GM23338 (cell line): ENCODE measurements at regions not wholly inside any gene's neighbourhood (a gene's known extent, or its start where the extent isn't known, plus 50 kb on each side); places are given as distances from the start of the nearest gene placed in this dataset.

Experiments used
- ATAC-seq: fragments of 200-7000 bp; cut with Tn5 transposase; 3 replicates; pipeline ENCODE4 v1.9.1; 2020
- DNase-seq: peaks from one replicate; pipeline ENCODE4 v3.0.0-alpha.2; 2015; ENCODE audit warnings: low spot score
- H2AFZ ChIP-seq: fragments of 200-600 bp; sonication (generic); 2 replicates; pipeline ENCODE4 v1.8.0; 2016; ENCODE audit warnings: antibody characterized with exemption, mild to moderate bottlenecking, moderate library complexity
- H3F3A ChIP-seq: fragments of 200-600 bp; sonication (generic); replicated peaks from 2 replicates; pipeline ENCODE4 v1.8.0; 2017; ENCODE audit warnings: antibody characterized with exemption, mixed run types, low read depth
- H3K27ac ChIP-seq: fragments of 200-600 bp; sonication (generic); 2 replicates; pipeline ENCODE4 v1.6.1; 2016; ENCODE audit warnings: low read depth
- H3K27me3 ChIP-seq: fragments of 200-600 bp; sonication (generic); 2 replicates; pipeline ENCODE4 v1.8.0; 2016; ENCODE audit warnings: mild to moderate bottlenecking, mixed run types, moderate library complexity; ENCODE audit not compliant: insufficient read depth
- H3K36me3 ChIP-seq: fragments of 200-600 bp; sonication (generic); 2 replicates; pipeline ENCODE4 v1.8.0; 2016; ENCODE audit warnings: mild to moderate bottlenecking; ENCODE audit not compliant: insufficient read depth
- H3K4me1 ChIP-seq: fragments of 200-600 bp; sonication (generic); 2 replicates; pipeline ENCODE4 v1.8.0; 2016; ENCODE audit warnings: mild to moderate bottlenecking, moderate library complexity; ENCODE audit not compliant: insufficient read depth
- H3K4me2 ChIP-seq: fragments of 200-600 bp; sonication (generic); 2 replicates; pipeline ENCODE4 v1.7.1; 2017; ENCODE audit warnings: mixed run types
- H3K4me3 ChIP-seq: fragments of 200-600 bp; sonication (generic); 2 replicates; pipeline ENCODE4 v1.6.1; 2016; ENCODE audit warnings: mixed run types
- H3K79me2 ChIP-seq: fragments of 200-600 bp; sonication (generic); replicated peaks from 2 replicates; pipeline ENCODE4 v1.8.0; 2017; ENCODE audit warnings: mild to moderate bottlenecking; ENCODE audit not compliant: insufficient read depth
- H3K9me2 ChIP-seq: fragments of 200-600 bp; sonication (generic); 2 replicates; pipeline ENCODE4 v1.8.0; 2017; ENCODE audit not compliant: insufficient read depth
- H4K20me1 ChIP-seq: fragments of 200-600 bp; sonication (generic); replicated peaks from 2 replicates; pipeline ENCODE4 v1.8.0; 2017; ENCODE audit warnings: mild to moderate bottlenecking; ENCODE audit not compliant: insufficient read depth
- H3K27ac Mint-ChIP-seq: 2 replicates; pipeline ENCODE4 v1.8.0; 2020; ENCODE audit warnings: inconsistent platforms, mild to moderate bottlenecking, moderate library complexity, mixed read lengths
- H3K27me3 Mint-ChIP-seq: 3 replicates; pipeline ENCODE4 v1.8.0; 2022; ENCODE audit warnings: low read depth, mild to moderate bottlenecking, moderate library complexity, mixed read lengths, inconsistent platforms; ENCODE audit not compliant: insufficient read depth, poor library complexity
- H3K36me3 Mint-ChIP-seq: 3 replicates; pipeline ENCODE4 v1.8.0; 2021; ENCODE audit warnings: low read depth, mild to moderate bottlenecking, inconsistent platforms, moderate library complexity, mixed read lengths
- H3K4me1 Mint-ChIP-seq: 3 replicates; pipeline ENCODE4 v1.8.0; 2020; ENCODE audit warnings: mild to moderate bottlenecking, inconsistent platforms, mixed read lengths
- H3K4me3 Mint-ChIP-seq: 3 replicates; pipeline ENCODE4 v1.8.0; 2021; ENCODE audit warnings: moderate library complexity, mild to moderate bottlenecking, inconsistent platforms, mixed read lengths
- H3K9me3 Mint-ChIP-seq: 3 replicates; pipeline ENCODE4 v1.8.0; 2020; ENCODE audit warnings: moderate library complexity, mild to moderate bottlenecking, inconsistent platforms, mixed read lengths
- EZH2phosphoT487 ChIP-seq: fragments of 200-600 bp; sonication (generic); IDR thresholded peaks from one replicate; pipeline ENCODE4 v1.8.1; 2018; ENCODE audit warnings: antibody characterized with exemption; ENCODE audit not compliant: unreplicated experiment
- JUNB ChIP-seq: IDR thresholded peaks from one replicate; pipeline ENCODE4 v1.6.1; 2016; ENCODE audit warnings: antibody characterized with exemption; ENCODE audit not compliant: unreplicated experiment
- NANOG ChIP-seq: IDR thresholded peaks from 2 replicates; pipeline ENCODE4 v1.6.1; 2016; ENCODE audit warnings: antibody characterized with exemption, borderline replicate concordance
- POLR2AphosphoS5 ChIP-seq: IDR thresholded peaks from 2 replicates; pipeline ENCODE4 v1.6.1; 2016; ENCODE audit warnings: antibody characterized with exemption, low read depth
- STAT1 ChIP-seq: IDR thresholded peaks from one replicate; pipeline ENCODE4 v1.6.1; 2016; ENCODE audit warnings: antibody characterized with exemption; ENCODE audit not compliant: unreplicated experiment
- ZNF114 ChIP-seq: fragments of 250-450 bp; sonication (Bioruptor Pico); IDR thresholded peaks from 2 replicates; pipeline ENCODE4 v1.5.0; 2020; ENCODE audit warnings: mild to moderate bottlenecking, moderate library complexity
- ZNF331 ChIP-seq: fragments of 250-450 bp; sonication (Bioruptor Pico); IDR thresholded peaks from 2 replicates; pipeline ENCODE4 v1.5.0; 2020; ENCODE audit warnings: low read depth, mild to moderate bottlenecking, moderate library complexity
- TF ChIP-seq, protein P1 (sequence below): IDR thresholded peaks from 2 replicates; pipeline ENCODE4 v1.6.1; 2016; ENCODE audit warnings: antibody characterized with exemption
- TF ChIP-seq, protein P2 (sequence below): fragments of 250-450 bp; sonication (Bioruptor Pico); IDR thresholded peaks from 2 replicates; pipeline ENCODE4 v1.5.0; 2020; ENCODE audit warnings: mild to moderate bottlenecking, moderate library complexity
- TF ChIP-seq, protein P3 (sequence below): IDR thresholded peaks from one replicate; pipeline ENCODE4 v1.6.1; 2018; ENCODE audit warnings: antibody characterized with exemption; ENCODE audit not compliant: unreplicated experiment

DNA sequence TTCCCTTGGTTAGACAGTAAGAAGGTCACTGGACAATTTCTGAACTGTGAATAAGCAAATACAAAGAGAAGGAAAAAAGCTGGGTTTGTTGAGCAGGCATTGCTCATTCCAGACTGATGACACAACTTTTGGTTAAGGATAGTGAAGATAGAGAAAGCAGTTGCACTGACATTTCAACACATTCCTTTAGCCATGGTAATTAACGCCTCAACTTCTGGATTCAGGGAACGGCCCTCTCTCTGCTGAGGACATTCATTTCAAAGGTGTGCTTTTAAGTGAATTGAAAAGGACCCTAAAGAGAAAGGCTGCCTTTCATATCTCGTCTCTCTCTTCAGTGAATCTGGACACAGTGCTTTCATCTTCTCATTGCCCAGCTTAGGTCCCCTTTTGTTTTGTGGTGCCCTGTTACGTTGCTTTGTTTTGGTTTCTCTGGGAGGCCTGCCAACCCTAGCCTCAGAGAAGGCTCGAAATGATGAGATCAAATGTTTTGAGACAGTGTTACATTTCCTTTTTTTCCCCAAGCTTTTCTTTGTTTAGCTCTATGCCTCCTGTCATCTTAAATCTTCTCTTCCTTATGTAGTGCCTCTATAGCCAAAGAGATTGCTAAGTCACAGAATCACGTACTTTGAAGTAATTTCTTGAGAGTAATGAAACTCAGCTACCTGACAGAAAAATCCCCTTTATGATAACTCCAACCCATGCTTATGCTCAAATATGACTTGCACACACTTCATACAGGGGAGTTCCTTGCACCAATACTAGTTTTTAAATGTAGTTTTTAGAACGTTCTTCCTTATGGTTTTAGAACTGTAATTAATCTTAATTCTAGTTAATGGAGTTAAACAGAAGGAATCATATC lies 94.4 kb upstream of the IFNE start:
- peak overlapping the region; percentile 61; the same call in 1 of the 2 replicates for H2AFZ ChIP-seq
- peaks cover 6% of the 10 kb centered on the region; the same call in 2 of the 3 replicates for H3K4me1 Mint-ChIP-seq
- no peaks in the 10 kb centered on the region for H3K9me2 ChIP-seq
- H3K27ac ChIP-seq, result no peak overlapping the region
- H3K27me3 Mint-ChIP-seq, result peaks cover 1% of the 10 kb centered on the region
- H3K4me3 ChIP-seq, result no peak overlapping the region
- no peaks in the 10 kb centered on the region for H3K36me3 Mint-ChIP-seq
- TF ChIP-seq EZH2phosphoT487 (no peak), NANOG (no peak), STAT1 (no peak), ZNF114 (no peak), JUNB (no peak), ZNF331 (no peak), POLR2AphosphoS5 (no peak)
- TF ChIP-seq, protein P1, sequence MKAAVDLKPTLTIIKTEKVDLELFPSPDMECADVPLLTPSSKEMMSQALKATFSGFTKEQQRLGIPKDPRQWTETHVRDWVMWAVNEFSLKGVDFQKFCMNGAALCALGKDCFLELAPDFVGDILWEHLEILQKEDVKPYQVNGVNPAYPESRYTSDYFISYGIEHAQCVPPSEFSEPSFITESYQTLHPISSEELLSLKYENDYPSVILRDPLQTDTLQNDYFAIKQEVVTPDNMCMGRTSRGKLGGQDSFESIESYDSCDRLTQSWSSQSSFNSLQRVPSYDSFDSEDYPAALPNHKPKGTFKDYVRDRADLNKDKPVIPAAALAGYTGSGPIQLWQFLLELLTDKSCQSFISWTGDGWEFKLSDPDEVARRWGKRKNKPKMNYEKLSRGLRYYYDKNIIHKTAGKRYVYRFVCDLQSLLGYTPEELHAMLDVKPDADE, result no peak
- TF ChIP-seq, protein P2, sequence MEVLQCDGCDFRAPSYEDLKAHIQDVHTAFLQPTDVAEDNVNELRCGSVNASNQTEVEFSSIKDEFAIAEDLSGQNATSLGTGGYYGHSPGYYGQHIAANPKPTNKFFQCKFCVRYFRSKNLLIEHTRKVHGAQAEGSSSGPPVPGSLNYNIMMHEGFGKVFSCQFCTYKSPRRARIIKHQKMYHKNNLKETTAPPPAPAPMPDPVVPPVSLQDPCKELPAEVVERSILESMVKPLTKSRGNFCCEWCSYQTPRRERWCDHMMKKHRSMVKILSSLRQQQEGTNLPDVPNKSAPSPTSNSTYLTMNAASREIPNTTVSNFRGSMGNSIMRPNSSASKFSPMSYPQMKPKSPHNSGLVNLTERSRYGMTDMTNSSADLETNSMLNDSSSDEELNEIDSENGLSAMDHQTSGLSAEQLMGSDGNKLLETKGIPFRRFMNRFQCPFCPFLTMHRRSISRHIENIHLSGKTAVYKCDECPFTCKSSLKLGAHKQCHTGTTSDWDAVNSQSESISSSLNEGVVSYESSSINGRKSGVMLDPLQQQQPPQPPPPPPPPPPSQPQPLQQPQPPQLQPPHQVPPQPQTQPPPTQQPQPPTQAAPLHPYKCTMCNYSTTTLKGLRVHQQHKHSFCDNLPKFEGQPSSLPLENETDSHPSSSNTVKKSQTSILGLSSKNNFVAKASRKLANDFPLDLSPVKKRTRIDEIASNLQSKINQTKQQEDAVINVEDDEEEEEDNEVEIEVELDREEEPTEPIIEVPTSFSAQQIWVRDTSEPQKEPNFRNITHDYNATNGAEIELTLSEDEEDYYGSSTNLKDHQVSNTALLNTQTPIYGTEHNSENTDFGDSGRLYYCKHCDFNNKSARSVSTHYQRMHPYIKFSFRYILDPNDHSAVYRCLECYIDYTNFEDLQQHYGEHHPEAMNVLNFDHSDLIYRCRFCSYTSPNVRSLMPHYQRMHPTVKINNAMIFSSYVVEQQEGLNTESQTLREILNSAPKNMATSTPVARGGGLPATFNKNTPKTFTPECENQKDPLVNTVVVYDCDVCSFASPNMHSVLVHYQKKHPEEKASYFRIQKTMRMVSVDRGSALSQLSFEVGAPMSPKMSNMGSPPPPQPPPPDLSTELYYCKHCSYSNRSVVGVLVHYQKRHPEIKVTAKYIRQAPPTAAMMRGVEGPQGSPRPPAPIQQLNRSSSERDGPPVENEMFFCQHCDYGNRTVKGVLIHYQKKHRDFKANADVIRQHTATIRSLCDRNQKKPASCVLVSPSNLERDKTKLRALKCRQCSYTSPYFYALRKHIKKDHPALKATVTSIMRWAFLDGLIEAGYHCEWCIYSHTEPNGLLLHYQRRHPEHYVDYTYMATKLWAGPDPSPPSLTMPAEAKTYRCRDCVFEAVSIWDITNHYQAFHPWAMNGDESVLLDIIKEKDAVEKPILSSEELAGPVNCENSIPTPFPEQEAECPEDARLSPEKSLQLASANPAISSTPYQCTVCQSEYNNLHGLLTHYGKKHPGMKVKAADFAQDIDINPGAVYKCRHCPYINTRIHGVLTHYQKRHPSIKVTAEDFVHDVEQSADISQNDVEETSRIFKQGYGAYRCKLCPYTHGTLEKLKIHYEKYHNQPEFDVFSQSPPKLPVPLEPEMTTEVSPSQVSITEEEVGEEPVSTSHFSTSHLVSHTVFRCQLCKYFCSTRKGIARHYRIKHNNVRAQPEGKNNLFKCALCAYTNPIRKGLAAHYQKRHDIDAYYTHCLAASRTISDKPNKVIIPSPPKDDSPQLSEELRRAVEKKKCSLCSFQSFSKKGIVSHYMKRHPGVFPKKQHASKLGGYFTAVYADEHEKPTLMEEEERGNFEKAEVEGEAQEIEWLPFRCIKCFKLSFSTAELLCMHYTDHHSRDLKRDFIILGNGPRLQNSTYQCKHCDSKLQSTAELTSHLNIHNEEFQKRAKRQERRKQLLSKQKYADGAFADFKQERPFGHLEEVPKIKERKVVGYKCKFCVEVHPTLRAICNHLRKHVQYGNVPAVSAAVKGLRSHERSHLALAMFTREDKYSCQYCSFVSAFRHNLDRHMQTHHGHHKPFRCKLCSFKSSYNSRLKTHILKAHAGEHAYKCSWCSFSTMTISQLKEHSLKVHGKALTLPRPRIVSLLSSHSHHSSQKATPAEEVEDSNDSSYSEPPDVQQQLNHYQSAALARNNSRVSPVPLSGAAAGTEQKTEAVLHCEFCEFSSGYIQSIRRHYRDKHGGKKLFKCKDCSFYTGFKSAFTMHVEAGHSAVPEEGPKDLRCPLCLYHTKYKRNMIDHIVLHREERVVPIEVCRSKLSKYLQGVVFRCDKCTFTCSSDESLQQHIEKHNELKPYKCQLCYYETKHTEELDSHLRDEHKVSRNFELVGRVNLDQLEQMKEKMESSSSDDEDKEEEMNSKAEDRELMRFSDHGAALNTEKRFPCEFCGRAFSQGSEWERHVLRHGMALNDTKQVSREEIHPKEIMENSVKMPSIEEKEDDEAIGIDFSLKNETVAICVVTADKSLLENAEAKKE (CRISPR knock-in tag), result no peak
- TF ChIP-seq, protein P3, sequence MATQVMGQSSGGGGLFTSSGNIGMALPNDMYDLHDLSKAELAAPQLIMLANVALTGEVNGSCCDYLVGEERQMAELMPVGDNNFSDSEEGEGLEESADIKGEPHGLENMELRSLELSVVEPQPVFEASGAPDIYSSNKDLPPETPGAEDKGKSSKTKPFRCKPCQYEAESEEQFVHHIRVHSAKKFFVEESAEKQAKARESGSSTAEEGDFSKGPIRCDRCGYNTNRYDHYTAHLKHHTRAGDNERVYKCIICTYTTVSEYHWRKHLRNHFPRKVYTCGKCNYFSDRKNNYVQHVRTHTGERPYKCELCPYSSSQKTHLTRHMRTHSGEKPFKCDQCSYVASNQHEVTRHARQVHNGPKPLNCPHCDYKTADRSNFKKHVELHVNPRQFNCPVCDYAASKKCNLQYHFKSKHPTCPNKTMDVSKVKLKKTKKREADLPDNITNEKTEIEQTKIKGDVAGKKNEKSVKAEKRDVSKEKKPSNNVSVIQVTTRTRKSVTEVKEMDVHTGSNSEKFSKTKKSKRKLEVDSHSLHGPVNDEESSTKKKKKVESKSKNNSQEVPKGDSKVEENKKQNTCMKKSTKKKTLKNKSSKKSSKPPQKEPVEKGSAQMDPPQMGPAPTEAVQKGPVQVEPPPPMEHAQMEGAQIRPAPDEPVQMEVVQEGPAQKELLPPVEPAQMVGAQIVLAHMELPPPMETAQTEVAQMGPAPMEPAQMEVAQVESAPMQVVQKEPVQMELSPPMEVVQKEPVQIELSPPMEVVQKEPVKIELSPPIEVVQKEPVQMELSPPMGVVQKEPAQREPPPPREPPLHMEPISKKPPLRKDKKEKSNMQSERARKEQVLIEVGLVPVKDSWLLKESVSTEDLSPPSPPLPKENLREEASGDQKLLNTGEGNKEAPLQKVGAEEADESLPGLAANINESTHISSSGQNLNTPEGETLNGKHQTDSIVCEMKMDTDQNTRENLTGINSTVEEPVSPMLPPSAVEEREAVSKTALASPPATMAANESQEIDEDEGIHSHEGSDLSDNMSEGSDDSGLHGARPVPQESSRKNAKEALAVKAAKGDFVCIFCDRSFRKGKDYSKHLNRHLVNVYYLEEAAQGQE, result no peak
- H3K36me3 ChIP-seq, result no peaks in the 10 kb centered on the region
- H3K4me1 ChIP-seq, result 0 out of 2 replicates have a peak, but pooled peaks cover 4% of the 10 kb centered on the region
- no peaks in the 10 kb centered on the region for H3K27me3 ChIP-seq
- no peak overlapping the region for H3K27ac Mint-ChIP-seq
- no peaks in the 10 kb centered on the region for H3K79me2 ChIP-seq
- DNase-seq, result no peak
- H4K20me1 ChIP-seq, result no peaks in the 10 kb centered on the region
- H3K4me3 Mint-ChIP-seq, result no peak overlapping the region
- H3K4me2 ChIP-seq, result no peak overlapping the region
- no peak; the same call in 1 of the 3 replicates for ATAC-seq
- no peaks in the 10 kb centered on the region for H3F3A ChIP-seq
- no peaks in the 10 kb centered on the region for H3K9me3 Mint-ChIP-seq
